GM21717 (cell line): ENCODE measurements at regions not wholly inside any gene's neighbourhood (a gene's known extent, or its start where the extent isn't known, plus 50 kb on each side); places are given as distances from the start of the nearest gene placed in this dataset.
"Not testable (repeated sequence)": the region's sequence is repeated elsewhere in the genome, so short reads cannot be mapped to it uniquely, and the experiment has no call there.

Source experiments
- ATAC-seq: cut with Tn5 transposase; IDR thresholded peaks from one replicate; pipeline ENCODE4 v1.9.1; 2021; ENCODE audit warnings: mild to moderate bottlenecking, moderate library complexity; ENCODE audit not compliant: unreplicated experiment

DNA sequence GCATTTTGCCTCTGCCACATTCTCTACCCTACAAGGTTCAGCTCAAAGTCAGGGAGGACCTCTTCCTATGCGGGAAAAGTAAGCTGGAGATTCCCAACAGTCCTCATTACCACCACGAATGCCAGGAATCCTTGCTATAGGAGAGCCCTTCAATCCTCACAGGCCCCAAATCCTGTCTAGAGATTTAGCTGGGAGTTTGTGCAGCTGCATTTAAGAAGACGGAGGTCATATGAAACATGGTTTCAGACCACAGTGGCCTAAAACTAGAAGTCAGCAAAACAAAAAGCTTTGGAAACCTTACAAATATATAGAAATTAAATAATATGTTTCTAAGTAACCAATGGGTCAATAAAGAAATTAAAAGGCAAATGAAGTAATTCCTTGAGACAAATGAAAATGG lies 415.3 kb upstream of the SETBP1 start:
- no peak for ATAC-seq

DNA sequence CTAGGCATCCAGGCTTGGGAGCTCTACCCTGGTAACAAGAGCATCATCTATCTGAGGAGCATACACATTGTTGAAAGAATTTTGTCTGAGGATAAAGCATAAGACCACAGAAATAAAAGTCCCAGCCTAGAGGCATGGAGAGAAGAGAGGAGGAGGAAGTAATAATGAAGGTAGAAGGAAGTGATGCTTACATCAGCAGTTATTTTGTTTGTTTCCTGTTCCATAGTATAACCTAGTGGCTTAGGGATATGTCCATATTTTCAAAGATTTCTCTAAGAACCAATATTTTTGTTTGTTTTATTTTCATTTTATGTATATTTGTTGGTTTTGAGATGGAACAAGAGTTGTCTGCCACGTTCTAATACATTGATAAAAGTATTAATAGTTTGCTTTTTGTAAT lies 407.4 kb upstream of the SETBP1 start:
- ATAC-seq, result no peak

GRCh38 chr18:44280479-44280878 lies 400.2 kb upstream of the SETBP1 start:
- no peak for ATAC-seq

DNA sequence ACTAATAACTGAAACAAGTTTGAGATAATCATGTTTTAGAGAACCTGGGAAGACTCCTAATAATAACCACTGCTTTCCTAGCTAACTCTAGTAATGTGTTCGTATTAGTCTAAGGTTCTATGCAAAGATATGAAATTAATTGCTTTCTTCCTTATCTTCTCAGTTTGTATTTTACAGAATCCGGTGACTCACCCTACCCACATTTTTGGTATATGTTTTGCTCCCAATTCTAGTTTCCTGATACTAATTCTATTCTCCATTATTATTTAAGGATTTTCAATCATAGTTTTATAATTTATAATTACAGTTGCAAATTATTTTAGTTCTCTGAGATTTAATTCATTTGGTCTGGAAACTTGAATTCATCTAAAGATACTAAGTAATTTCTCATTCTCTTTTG lies 394.6 kb upstream of the SETBP1 start:
- no peak for ATAC-seq

- no peak for ATAC-seq
Observed at GRCh38 chr18:44290366-44290977, 390.2 kb upstream of the SETBP1 start.

DNA sequence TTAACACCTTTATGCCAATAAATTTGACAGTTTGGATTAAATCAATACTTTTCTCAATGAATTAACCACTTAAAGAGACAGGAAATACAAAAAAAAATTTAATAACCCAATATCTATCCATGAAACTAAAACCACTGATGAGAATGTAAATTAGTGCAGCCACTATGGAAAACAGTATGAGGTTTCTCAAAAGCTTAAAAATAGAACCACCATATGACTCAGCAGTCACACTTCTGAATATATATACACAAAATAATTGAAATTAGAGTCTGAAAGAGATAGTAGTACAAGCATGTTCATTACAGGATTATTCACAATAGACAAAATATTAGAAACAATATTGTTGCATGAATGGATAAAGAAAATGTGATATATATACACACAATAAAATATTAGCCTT lies 382.1 kb upstream of the SETBP1 start:
- no peak for ATAC-seq

- no peak for ATAC-seq
Observed at GRCh38 chr18:44309185-44309584, 371.5 kb upstream of the SETBP1 start.

DNA sequence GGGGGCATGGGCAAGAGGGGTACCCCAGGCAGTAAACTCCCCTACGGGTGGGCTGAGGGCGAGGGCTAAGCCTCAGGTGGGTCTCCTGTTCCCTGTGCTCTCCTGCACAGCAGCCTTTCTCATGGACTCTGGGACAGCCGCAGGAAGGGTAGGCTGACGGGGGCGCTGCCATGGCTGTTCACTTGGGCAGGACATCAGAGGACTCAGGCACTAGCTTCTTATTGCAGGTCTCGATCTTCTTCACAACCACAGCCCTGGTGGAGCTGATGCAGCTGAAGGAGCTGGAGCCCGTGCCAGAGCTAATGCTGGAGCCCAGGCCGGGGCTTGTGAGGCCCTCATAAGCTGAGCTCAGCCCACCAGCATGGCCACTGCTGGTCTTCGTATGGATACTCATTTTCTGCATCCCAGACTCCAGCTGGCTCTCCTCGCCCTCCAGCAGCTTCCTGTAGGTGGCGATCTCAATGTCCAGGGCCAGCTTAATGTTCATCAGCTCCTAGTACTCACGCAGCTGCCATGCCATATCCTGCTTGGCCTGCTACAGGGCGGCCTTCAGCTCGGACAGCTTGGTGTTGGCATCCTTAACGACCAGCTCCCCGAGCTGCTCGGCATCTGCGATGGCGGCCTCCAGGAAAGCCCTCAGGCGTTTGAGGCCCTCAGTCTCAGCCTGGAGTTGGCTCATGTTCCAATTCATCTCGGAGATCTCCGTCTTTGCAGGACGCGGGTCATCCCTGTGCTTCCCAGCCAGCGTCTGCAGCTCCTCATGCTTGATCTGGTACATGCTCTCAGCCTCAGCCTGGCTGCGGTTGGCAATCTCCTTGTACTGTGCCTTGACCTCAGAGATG lies 359.8 kb upstream of the SETBP1 start:
- ATAC-seq, result no peak

GRCh38 chr18:44321868-44322590 lies 358.7 kb upstream of the SETBP1 start:
- ATAC-seq, result no peak

DNA sequence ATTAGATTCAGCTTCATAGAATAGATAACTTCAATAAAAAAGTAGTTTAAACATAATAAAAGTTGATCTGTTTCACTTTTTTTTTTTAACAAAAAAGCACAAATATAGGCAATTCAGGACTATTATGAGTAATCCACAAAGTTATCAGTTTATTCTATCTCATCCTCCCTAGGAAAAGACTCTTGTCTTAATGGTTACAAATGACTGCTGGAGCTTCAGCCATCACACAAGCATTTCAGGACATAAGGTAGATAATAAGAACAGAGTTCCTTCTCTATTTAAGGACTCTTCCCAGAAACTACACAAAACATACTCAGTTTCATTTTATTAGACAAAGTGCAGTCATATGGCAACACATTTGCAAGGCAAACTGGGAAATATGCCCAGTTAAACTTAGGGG lies 357.6 kb upstream of the SETBP1 start:
- no peak for ATAC-seq

GRCh38 chr18:44324361-44324760 lies 356.3 kb upstream of the SETBP1 start:
- ATAC-seq, result no peak

DNA sequence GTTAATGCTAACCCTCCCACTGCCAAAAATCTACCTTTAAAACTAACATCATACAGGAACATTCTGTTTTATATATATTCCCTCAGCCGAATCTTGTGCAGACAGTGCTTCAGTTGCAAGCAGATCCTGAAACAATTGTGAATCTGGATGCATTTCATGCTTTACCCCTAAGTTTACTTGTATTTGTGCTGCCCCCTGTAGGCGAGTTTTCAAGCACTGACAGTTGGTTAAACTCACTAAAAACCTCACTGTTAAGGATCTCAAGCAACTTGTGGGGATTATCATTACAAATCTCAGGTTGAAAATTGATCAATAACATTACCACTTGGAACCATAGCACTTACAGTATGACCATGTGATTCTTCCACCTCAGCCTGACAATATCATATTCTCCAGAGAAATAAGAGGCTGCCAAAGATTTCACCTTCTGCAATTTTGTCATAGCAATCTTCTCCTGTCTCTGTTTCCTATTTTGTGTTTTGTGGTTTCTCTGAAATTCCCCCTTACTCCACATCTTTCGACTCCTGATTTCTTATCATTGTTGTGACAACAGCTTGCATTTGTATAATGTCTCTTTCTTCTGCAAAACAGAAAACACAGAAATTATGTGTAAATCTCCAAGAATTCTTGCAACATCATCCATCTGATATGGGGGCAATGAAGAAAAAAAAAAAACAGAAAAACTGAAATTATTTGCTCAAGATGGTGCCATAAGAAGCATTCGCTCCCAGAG lies 354.6 kb upstream of the SETBP1 start:
- no peak for ATAC-seq

- ATAC-seq, result no peak
Observed at GRCh38 chr18:44331656-44332570, 348.8 kb upstream of the SETBP1 start.

GRCh38 chr18:44341759-44342158 lies 338.9 kb upstream of the SETBP1 start:
- ATAC-seq, result no peak

- no peak for ATAC-seq
Observed at GRCh38 chr18:44342162-44342561, 338.5 kb upstream of the SETBP1 start.

GRCh38 chr18:44342946-44343345 lies 337.7 kb upstream of the SETBP1 start:
- ATAC-seq, result no peak

- no peak for ATAC-seq
Observed at GRCh38 chr18:44343570-44343969, 337.1 kb upstream of the SETBP1 start.

- ATAC-seq, result no peak
Observed at GRCh38 chr18:44356566-44357157, 324.0 kb upstream of the SETBP1 start.

DNA sequence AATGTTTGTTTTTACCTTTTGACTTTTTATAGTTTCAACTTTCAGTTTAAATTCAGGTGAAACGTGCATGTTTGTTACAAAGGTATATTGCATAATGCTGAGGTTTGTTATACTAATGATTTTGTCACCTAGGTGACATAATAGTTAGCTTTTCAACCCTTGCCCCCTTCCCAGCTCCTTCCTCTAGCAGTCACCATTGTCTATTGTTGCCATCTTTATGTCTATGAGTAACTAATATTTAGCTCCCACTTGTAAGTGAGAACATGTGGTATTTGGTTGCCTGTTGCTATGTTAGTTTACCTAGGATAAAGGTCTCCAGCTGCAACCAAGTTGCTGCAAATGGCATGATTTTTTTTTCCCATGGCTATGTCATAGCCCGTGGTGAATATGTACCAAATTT lies 322.3 kb upstream of the SETBP1 start:
- no peak for ATAC-seq

DNA sequence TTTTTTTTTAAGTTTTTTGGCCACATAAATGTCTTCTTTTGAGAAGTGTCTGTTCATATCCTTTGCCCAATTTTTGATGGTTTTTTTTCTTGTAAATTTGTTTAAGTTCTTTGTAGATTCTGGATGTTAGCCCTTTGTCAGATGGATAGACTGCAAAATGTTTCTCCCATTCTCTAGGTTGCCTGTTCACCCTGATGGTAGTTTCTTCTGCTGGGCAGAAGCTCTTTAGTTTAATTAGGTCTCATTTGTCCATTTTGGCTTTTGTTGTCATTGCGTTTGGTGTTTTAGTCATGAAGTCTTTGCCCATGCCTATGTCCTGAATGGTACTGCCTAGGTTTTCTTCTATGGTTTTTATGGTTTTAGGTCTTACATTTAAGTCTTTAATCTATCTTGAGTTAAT lies 320.9 kb upstream of the SETBP1 start:
- not testable (repeated sequence) for ATAC-seq
